SU-DHL-6 (cell line): ENCODE measurements at regions not wholly inside any gene's neighbourhood (a gene's known extent, or its start where the extent isn't known, plus 50 kb on each side); places are given as distances from the start of the nearest gene placed in this dataset.

Experiments used
- CTCF ChIP-seq: fragments of 200-600 bp; sonication (generic); IDR thresholded peaks from one replicate; pipeline ENCODE4 v1.5.1; 2017; ENCODE audit warnings: antibody characterized with exemption, mild to moderate bottlenecking, low read length, moderate library complexity; ENCODE audit not compliant: insufficient read depth, poor library complexity, severe bottlenecking
- EZH2phosphoT487 ChIP-seq: fragments of 200-600 bp; sonication (generic), shearing (Covaris generic); conservative IDR thresholded peaks from 2 replicates; pipeline ENCODE4 v1.6.1; 2018; ENCODE audit warnings: mild to moderate bottlenecking, antibody characterized with exemption, low read length, moderate library complexity, mixed read lengths

GRCh38 chr1:195576641-195577040 is 1031.6 kb downstream of the KCNT2 start:
- no peak for TF ChIP-seq CTCF
- no peak for TF ChIP-seq EZH2phosphoT487
